Stomach (tissue), 8 donors: ENCODE measurements at regions not wholly inside any gene's neighbourhood (a gene's known extent, or its start where the extent isn't known, plus 50 kb on each side); places are given as distances from the start of the nearest gene placed in this dataset.
"Not testable (repeated sequence)": the region's sequence is repeated elsewhere in the genome, so short reads cannot be mapped to it uniquely, and the experiment has no call there.

ENCODE experiments used
- DNase-seq, 2 donors: peaks; one replicate each; pipeline versions ENCODE4 v3.0.0 to v3.0.0-alpha.2; 2013 to 2019
- H3K27ac ChIP-seq, 5 donors: fragments of 200-600 bp in 4 of 5; sonication (generic) in 4 of 5; one replicate each; pipeline ENCODE4 v1.5.1; 2013 to 2019; ENCODE audit warnings: mild to moderate bottlenecking in 1 of 5, moderate library complexity in 1 of 5
- H3K27me3 ChIP-seq, 3 donors: fragments of 200-600 bp; sonication (generic); one replicate each; pipeline ENCODE4 v1.5.1; 2017 to 2019; ENCODE audit warnings: mixed run types in 1 of 3
- H3K36me3 ChIP-seq, 4 donors: fragments of 200-600 bp; sonication (generic); 1 replicate in 3 of 4; 2 replicates in 1 of 4; pipeline ENCODE4 v1.5.1; 2016 to 2019
- H3K4me1 ChIP-seq, 4 donors: fragments of 200-600 bp; sonication (generic); one replicate each; pipeline ENCODE4 v1.5.1; 2016 to 2019
- H3K4me3 ChIP-seq, 4 donors: fragments of 200-600 bp; sonication (generic) in 3 of 4; one replicate each; pipeline ENCODE4 v1.5.1; 2016 to 2019; ENCODE audit warnings: mild to moderate bottlenecking in 1 of 4
- H3K9me3 ChIP-seq, 4 donors: fragments of 200-600 bp; sonication (generic); one replicate each; pipeline ENCODE4 v1.5.1; 2016 to 2019
- CTCF ChIP-seq, 7 experiments: fragments of 450-650 bp in 4 of 7; fragments of 200-600 bp in 3 of 7; sonication (generic) in 3 of 7; IDR thresholded peaks; one replicate each; pipeline ENCODE4 v1.5.1; 2016 to 2019; ENCODE audit warnings: antibody characterized with exemption in 7 of 7, control low read depth in 2 of 7, mild to moderate bottlenecking in 1 of 7
- EP300 ChIP-seq: sonication (generic); formaldehyde crosslinking; IDR thresholded peaks from one replicate; pipeline ENCODE4 v1.6.1; 2017; ENCODE audit warnings: antibody characterized with exemption
- POLR2A ChIP-seq, 4 donors: fragments of 450-650 bp; IDR thresholded peaks; one replicate each; pipeline ENCODE4 v1.6.1; 2016; ENCODE audit warnings: antibody characterized with exemption in 4 of 4, control low read depth in 2 of 4, mild to moderate bottlenecking in 1 of 4, moderate library complexity in 1 of 4
- POLR2AphosphoS5 ChIP-seq, 3 donors: sonication (generic); formaldehyde crosslinking; IDR thresholded peaks; one replicate each; pipeline ENCODE4 v1.6.1; 2016; ENCODE audit warnings: antibody characterized with exemption in 3 of 3
- WGBS, 5 donors: extraction: QIAGEN DNeasy Blood & Tissue Kit in 3 of 5; methylation state at CpG; one replicate each; pipeline versions ENCODE4 v1.1.5 to v1.1.7; 2013 to 2018; 5-methylcytosine and 5-hydroxymethylcytosine counted together
- intact Hi-C: fragments of 100-400 bp; cut with DNase I; formaldehyde crosslinking; loops from one replicate; pipeline ENCODE4 v1.15.1; 2023; ENCODE audit warnings: low total_unique reads
- donor health status: healthy with polysubstance abuse.
- donor health status: Bipolar disorder and iron deficiency.
- donor health status: healthy.

GRCh38 chr21:31802331-31802730 lies 70.4 kb upstream of the SCAF4 start:
- 23 to 33% (median 29%) methylated on average over 7 of the region's 7 CpGs for WGBS, 5 donors
- intact Hi-C loops: no loop called here

GRCh38 chr21:31801551-31802219 lies 69.8 kb upstream of the SCAF4 start:
- TF ChIP-seq EP300: no peak
- TF ChIP-seq CTCF (IDR thresholded peaks at IDR 0.05): no peak
- no peak for TF ChIP-seq POLR2AphosphoS5 (IDR thresholded peaks at IDR 0.05)
- TF ChIP-seq POLR2A (IDR thresholded peaks at IDR 0.05): no peak
- H3K36me3 ChIP-seq: no peaks in the 10 kb centered on the region
- H3K4me1 ChIP-seq: no peaks in the 10 kb centered on the region
- H3K9me3 ChIP-seq: no peaks in the 10 kb centered on the region
- H3K4me3 ChIP-seq: no peak overlapping the region
- intact Hi-C loops: no loop called here
- peaks cover 0 to 33% (median 5%) of the 10 kb centered on the region in 3 donors for H3K27me3 ChIP-seq
- DNase-seq: no peak
- H3K27ac ChIP-seq: no peak overlapping the region
- 56 to 67% (median 60%) methylated on average over 10 of the region's 10 CpGs for whole genome bisulfite sequencing, 5 donors

More at GRCh38 chr21:31802331-31802730, 70.4 kb upstream of the SCAF4 start:
- H3K27me3 ChIP-seq: peaks cover 0 to 33% (median 5%) of the 10 kb centered on the region in 3 donors
- no peaks in the 10 kb centered on the region for H3K9me3 ChIP-seq
- H3K4me3 ChIP-seq: no peak overlapping the region
- no peak for TF ChIP-seq EP300
- TF ChIP-seq POLR2AphosphoS5 (IDR thresholded peaks at IDR 0.05): no peak
- TF ChIP-seq CTCF (IDR thresholded peaks at IDR 0.05): no peak
- no peak for TF ChIP-seq POLR2A (IDR thresholded peaks at IDR 0.05)
- no peaks in the 10 kb centered on the region for H3K4me1 ChIP-seq
- no peaks in the 10 kb centered on the region for H3K36me3 ChIP-seq
- DNase-seq: no peak
- H3K27ac ChIP-seq: no peak overlapping the region

- Histone ChIP-seq H3K27me3 (peaks cover 0 to 33% (median 5%) of the 10 kb centered on the region in 3 donors), H3K27ac (no peak overlapping the region), H3K36me3 (no peaks in the 10 kb centered on the region), H3K4me3 (no peak overlapping the region), H3K4me1 (no peaks in the 10 kb centered on the region), H3K9me3 (no peaks in the 10 kb centered on the region)
- peak in 1 of 2 donors; percentile 24 for DNase-seq
- TF ChIP-seq CTCF (IDR thresholded peaks at IDR 0.05) (no peak), POLR2AphosphoS5 (IDR thresholded peaks at IDR 0.05) (no peak), EP300 (no peak), POLR2A (IDR thresholded peaks at IDR 0.05) (no peak)
- intact Hi-C loops: loop anchor here (10.0 kb wide), 1 partner anchor 456 kb away; no protein-coding TSS in a partner anchor
- 42 to 62% (median 44%) methylated on average over 15 of the region's 15 CpGs for WGBS, 5 donors
These were observed 67.2 kb upstream of the SCAF4 start for GRCh38 chr21:31798842-31799704.

GRCh38 chr21:31795992-31796391 lies 64.1 kb upstream of the SCAF4 start:
- H3K36me3 ChIP-seq: no peaks in the 10 kb centered on the region
- TF ChIP-seq POLR2A (IDR thresholded peaks at IDR 0.05) (no peak), POLR2AphosphoS5 (IDR thresholded peaks at IDR 0.05) (no peak), EP300 (no peak), CTCF (IDR thresholded peaks at IDR 0.05) (no peak)
- intact Hi-C loops: loop anchor here (10.0 kb wide), 1 partner anchor 459 kb away; no protein-coding TSS in a partner anchor
- H3K9me3 ChIP-seq: no peaks in the 10 kb centered on the region
- 61 to 72% (median 65%) methylated on average over 3 of the region's 3 CpGs for WGBS, 5 donors
- no peaks in the 10 kb centered on the region for H3K4me1 ChIP-seq
- H3K27ac ChIP-seq: no peak overlapping the region
- DNase-seq: no peak
- H3K27me3 ChIP-seq: peaks cover 0 to 8% (median 3%) of the 10 kb centered on the region in 3 donors
- no peak overlapping the region for H3K4me3 ChIP-seq

- 89 to 99% (median 92%) methylated on average over 5 of the region's 5 CpGs for WGBS, 5 donors
- H3K4me3 ChIP-seq, H3K27ac ChIP-seq, H3K27me3 ChIP-seq, H3K36me3 ChIP-seq, DNase-seq, H3K9me3 ChIP-seq, H3K4me1 ChIP-seq: not testable (repeated sequence)
- intact Hi-C loops: loop anchor here (10.0 kb wide), 1 partner anchor 464 kb away; no protein-coding TSS in a partner anchor
These were observed 58.5 kb upstream of the SCAF4 start for GRCh38 chr21:31790420-31790819.
